ENCODE measurements at regions not wholly inside any gene's neighbourhood (a gene's known extent, or its start where the extent isn't known, plus 50 kb on each side); places are given as distances from the start of the nearest gene placed in this dataset.

DNA sequence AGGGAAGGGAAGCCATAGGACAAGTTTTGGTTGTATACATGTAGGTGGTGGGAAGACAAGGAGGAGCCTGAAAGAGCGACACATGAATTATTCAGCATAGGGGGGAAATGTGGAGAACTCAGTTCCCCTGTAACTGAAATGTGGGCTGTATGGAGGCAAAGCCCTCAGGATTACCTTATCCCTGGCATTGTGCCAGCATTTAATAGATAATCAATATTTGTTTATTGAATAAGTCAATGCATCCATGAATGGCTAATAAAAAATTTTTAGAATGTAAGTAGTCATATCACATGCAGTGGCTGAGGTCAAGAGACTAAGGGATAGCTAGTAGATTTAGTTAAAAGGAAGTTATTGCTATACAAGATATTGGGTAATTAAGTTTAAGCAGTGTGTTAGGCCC lies 232.4 kb downstream of the SNAPC1 start:
- no peak overlapping the region for H3K4me3 ChIP-seq (ENCODE audit: low read length)
- TF ChIP-seq ZNF274 (IDR thresholded peaks at IDR 0.05; ENCODE audit: low read depth, low read length) = no peak

DNA sequence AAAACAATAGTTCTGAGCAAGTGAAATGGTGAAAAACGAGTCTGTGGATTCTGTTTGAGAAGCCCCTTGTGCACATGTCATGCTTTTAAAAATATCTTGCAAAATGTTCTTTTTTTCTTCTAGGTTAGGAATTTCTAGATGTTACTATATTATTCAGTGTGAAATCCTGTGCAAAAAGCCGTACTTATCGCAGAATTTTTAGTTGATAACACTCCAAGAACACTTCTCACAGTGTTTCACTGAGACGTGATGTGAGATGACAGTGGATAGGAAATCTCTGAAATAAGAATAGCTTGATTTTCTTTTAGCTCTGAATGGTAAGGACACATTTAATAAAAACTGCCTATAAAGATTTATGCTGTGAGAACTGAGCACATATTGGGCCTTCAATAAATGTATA lies 234.5 kb downstream of the SNAPC1 start:
- no peak overlapping the region for H3K4me3 ChIP-seq (ENCODE audit: low read length)
- TF ChIP-seq ZNF274 (IDR thresholded peaks at IDR 0.05; ENCODE audit: low read depth, low read length) = no peak

DNA sequence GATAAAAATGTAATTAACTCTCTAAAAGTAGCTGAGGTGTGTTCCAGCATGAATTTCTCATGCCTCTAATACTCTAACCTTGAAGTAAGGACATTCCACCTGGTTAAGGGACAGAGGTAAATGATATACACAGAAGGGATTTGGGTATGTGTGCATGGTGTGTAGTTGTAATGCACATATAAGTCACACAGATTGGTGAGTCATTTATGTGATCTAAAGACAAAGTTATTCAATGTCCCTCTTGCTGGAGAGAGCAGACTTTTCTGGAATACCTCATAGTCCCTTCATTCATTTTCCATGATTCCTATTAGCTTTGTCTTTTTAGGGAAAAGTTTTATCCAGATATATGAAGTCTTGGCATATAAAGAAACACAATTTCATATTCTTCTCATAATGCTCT lies 234.9 kb downstream of the SNAPC1 start:
- no peak overlapping the region for H3K4me3 ChIP-seq (ENCODE audit: low read length)
- no peak for TF ChIP-seq ZNF274 (IDR thresholded peaks at IDR 0.05; ENCODE audit: low read depth, low read length)

DNA sequence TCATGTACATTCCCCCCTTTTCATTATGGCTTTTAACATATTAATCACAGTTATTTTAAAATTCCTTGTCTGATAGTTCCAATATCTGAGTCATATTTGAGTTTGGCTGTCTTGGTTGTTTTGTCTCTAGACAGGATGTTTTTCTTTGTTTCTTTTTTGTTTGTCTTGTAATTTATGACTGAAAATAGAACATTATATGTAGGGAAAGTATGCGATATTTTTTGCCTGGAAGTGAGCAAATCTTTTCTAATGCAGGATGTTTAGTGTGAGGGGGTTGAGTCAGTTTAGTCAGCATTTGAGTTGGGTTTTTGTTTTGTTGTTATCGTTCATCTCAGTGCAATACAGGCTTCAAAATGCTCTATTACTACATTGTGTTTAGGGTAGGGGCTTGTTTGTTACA lies 239.7 kb downstream of the SNAPC1 start:
- H3K4me3 ChIP-seq (ENCODE audit: low read length) = no peak overlapping the region
- TF ChIP-seq ZNF274 (IDR thresholded peaks at IDR 0.05; ENCODE audit: low read depth, low read length) = no peak

DNA sequence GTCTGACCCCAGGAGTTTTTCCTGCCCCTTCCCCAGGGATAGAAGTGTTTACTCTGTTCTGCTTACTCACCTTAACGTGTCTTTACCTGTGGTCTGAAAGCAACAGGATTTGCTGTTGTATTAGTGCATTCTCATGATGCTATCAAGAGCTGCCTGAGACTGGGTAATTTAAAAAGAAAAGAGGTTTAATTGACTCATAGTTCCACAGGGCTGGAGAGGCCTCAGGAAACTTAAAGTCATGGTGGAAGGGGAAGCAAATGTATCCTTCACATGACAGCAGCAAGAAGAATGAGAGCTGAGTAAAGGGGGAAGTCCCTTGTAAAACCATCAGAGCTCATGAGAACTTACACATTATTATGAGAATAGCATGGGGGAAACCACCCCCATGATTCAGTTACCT lies 240.4 kb downstream of the SNAPC1 start:
- TF ChIP-seq ZNF274 (IDR thresholded peaks at IDR 0.05; ENCODE audit: low read depth, low read length) = no peak
- no peak overlapping the region for H3K4me3 ChIP-seq (ENCODE audit: low read length)

DNA sequence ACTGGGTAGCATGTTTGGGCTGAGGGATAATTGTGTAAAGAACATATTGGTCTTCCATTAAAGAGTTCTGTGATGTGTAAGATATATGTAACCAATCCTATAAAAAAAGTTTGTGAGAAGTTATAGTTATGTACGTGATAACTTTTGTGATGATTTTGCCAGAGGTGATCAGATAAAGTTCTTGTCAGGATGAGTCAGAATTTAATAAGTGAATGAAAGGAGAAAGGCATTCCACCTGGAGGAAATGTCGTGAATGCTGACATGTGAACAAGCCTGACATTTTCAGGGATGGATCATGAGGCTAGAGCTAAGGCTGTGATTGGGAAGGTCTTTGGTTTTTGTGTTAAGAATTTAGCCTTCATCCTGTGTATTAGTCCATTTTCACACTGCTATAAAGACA lies 241.5 kb downstream of the SNAPC1 start:
- no peak overlapping the region for H3K4me3 ChIP-seq (ENCODE audit: low read length)
- no peak for TF ChIP-seq ZNF274 (IDR thresholded peaks at IDR 0.05; ENCODE audit: low read depth, low read length)

DNA sequence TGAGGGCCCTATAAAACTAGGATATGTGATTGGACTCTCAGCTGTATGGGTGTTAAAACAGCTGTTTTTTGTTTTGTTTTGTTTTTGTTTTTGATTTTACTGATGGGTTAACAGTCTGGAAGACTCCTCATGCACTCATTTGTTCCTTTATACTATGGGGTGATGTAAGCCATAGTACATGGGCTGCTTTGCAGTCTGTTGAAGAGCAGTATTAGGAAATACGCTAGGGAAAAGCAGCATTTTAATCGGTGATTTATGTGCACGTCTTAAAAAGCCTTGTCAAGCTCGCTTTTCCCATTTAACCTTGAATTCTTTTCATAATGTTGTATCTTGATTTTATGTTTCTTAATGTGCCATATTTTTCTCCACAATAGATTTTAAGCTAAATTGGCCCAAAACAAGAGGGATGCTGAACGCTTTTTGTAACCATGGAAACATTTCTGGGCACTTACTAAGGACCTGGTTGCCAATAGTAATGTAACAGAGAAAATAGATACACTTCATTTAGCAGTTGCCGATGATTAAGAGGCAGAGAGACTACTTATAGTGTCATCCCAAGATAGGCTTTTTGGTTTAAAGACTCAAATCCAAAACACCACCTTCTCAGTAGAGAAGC lies 244.0 kb downstream of the SNAPC1 start:
- no peak for TF ChIP-seq ZNF274 (IDR thresholded peaks at IDR 0.05; ENCODE audit: low read depth, low read length)
- no peak overlapping the region for H3K4me3 ChIP-seq (ENCODE audit: low read length)

DNA sequence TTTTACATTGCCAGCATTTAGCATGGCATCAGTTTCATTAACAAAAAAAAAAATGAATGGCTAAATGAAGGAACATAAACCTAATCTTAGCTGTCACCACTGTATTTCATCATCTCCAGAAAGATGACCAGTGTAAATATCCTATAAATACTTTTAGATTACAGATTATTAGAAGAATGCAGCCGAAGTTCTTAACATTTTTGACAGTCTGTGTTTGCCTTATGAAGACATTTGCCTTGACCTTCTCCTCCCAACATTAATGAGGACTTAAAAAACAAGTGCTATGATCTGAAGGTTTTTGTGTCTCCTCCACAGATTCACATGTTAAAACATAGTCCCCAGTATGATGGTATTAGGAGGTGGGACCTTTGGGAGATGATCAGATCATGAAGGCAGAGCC lies 253.0 kb downstream of the SNAPC1 start:
- H3K4me3 ChIP-seq (ENCODE audit: low read length) = no peak overlapping the region
- TF ChIP-seq ZNF274 (IDR thresholded peaks at IDR 0.05; ENCODE audit: low read depth, low read length) = no peak

DNA sequence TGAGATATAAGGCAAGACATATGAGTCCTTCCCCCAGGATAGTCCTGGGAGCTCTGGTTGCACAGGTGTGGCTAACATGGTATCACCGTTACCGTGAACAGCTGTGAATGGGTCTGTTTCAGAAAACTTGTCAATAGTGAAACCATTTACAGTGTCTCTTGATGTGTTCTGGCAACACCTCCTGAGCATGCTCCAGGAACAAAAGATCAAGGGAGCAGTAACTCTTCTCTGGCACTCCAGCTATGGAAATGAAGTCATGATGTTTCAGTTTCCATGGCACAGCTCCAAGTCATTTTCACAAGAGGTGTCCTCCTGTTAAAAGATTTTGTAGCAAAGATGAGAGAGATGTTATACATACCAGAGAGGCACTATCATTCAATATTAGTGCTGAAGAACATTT lies 253.7 kb downstream of the SNAPC1 start:
- H3K4me3 ChIP-seq (ENCODE audit: low read length) = no peak overlapping the region
- TF ChIP-seq ZNF274 (IDR thresholded peaks at IDR 0.05; ENCODE audit: low read depth, low read length) = no peak

DNA sequence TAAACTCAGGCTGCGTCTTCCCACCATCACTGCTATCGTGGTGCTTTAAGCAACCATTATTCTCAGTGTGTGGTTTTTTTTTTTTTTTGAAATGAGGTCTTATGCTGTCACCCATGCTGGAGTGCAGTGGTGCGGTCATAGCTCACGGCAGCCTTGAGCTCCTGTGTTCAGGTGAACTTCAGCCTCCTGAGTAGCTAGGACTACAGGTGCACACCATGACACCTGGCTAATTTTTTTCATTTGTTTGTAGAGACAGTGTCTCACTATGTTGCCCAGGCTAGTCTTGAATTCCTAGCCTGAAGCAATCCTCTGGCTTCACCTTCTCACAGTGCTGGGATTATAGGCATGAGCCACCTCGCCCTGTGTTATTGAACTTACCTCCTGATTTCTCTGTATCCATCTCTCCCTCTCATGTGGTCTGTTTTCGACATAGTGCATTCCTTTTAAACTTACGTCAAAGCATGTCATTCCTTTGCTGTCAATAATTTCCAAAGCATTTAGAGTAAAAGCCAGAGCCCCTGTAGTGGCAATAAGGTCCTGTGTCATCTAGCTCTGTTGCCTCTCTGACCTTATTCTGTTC lies 255.5 kb downstream of the SNAPC1 start:
- no peak overlapping the region for H3K4me3 ChIP-seq (ENCODE audit: low read length)
- no peak for TF ChIP-seq ZNF274 (IDR thresholded peaks at IDR 0.05; ENCODE audit: low read depth, low read length)

DNA sequence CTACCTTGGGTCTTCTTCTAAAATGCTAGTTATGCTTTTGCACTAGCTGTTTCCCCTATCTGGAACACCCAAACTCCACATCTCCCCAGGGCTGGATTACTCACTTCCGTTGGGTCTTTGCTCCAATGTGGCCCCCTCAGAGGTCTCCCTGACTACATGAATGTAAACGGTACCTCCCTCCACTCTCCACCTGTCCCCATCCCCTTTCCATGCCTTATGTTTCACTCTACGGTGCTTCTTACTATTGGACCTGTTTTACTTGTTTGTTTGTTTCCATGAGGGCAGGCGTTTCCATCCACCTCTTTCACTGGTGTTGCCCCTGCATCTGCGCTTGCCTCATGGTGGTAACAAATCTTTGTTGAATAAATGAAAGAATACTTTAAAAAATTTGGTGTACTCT lies 256.4 kb downstream of the SNAPC1 start:
- no peak for TF ChIP-seq ZNF274 (IDR thresholded peaks at IDR 0.05; ENCODE audit: low read depth, low read length)

DNA sequence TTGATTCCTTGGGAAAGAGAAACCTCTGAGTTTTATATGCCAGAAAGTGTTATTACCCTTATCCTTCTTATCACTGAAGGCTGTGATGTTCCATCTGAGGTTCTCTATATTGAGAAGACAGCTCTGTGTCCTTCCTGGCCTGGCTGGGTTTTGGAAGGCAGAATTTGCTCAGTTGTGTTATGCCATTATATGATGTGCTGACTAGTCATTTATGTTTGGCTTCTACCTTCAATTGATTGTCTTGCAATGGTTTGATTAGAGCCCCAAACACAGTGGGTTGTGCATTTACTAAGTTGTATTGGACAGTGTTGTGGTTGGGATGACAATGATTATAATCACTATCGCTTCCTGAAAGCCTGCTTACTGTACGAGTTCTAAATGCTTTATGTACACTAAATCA lies 265.7 kb downstream of the SNAPC1 start:
- TF ChIP-seq ZNF274 (IDR thresholded peaks at IDR 0.05; ENCODE audit: low read depth, low read length) = no peak
- no peak overlapping the region for H3K4me3 ChIP-seq (ENCODE audit: low read length)

More for the DNA sequence above, 256.4 kb downstream of the SNAPC1 start:
- H3K4me3 ChIP-seq (ENCODE audit: low read length) = no peak overlapping the region

DNA sequence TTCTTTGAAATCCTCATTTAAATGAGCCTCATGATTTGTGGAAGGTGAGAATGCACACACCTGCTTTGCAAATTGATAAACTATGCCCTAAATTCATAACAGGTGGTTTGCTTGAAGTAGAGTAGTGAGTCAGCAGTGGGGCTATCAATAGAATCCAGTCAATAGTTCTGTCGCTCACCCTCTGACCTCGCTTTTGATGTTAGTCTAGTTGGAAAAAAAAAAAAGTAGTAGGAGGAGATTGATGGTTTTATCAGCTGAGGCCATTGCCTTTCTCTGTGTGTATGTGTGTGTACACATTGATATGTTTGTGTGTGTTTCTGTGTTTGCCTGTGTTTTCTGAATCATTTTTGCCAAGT lies 267.3 kb downstream of the SNAPC1 start:
- no peak for TF ChIP-seq ZNF274 (IDR thresholded peaks at IDR 0.05; ENCODE audit: low read depth, low read length)
- H3K4me3 ChIP-seq (ENCODE audit: low read length) = no peak overlapping the region

DNA sequence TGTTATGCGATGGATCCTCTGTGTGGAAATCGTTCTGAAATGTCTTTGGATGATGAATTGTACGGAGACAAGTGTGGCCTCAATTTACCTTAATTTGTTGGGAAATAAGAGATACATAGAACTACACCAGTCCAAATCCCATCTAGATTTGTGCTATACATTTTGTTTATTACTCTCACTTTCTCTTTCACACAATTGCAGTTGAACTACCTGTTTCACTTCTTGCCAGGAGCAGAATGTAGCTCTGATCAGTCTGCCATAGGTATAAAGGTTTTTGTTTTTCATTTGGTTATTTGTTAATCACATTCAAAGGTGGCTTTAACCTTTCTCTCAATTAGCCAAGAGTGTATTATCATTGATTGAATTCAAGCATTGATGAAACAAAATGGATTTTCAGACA lies 268.2 kb downstream of the SNAPC1 start:
- no peak for TF ChIP-seq ZNF274 (IDR thresholded peaks at IDR 0.05; ENCODE audit: low read depth, low read length)
- H3K4me3 ChIP-seq (ENCODE audit: low read length) = no peak overlapping the region

DNA sequence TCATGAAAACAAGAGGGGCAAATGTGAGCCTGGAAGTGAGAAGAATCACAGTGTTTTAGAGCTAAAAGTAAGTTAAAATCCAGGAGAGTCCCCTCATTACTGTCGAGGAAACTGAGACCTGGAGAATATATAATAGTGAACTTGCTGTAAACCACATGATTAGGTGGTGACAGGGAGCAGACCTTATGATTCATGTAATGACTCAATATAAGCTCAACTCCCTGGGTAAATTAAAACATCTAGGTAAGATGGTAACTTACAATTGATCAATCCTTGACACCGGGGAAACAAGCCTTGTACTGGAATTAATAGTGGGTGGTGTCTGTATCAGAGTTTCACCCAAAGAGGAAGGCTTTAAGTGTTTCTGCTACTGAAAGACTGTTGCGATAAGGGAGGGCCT lies 269.3 kb downstream of the SNAPC1 start:
- H3K4me3 ChIP-seq (ENCODE audit: low read length) = no peak overlapping the region
- no peak for TF ChIP-seq ZNF274 (IDR thresholded peaks at IDR 0.05; ENCODE audit: low read depth, low read length)

DNA sequence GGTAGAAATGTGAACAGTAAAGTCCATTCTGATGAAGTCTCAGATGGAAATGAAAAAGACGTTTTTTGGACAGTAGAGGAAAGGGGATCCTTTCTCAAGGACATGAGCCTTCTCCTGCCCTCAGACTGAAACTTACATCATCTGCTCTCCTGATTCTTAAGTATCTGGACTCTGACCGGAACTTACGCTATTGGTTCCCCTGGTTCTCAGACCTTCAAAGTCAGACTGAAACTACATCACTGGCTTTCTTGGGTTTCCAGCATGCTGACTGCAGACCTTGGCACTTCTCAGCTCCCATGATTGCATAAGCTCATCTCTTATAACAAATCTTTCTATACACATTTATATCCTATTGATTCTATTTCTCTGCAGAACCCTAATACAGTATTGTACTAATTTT lies 291.0 kb downstream of the SNAPC1 start:
- H3K4me3 ChIP-seq (ENCODE audit: low read length) = no peak overlapping the region
- TF ChIP-seq ZNF274 (IDR thresholded peaks at IDR 0.05; ENCODE audit: low read depth, low read length) = no peak

Data from GM08714 (cell line).